ENCODE measurements at regions not wholly inside any gene's neighbourhood (a gene's known extent, or its start where the extent isn't known, plus 50 kb on each side); places are given as distances from the start of the nearest gene placed in this dataset.

DNA sequence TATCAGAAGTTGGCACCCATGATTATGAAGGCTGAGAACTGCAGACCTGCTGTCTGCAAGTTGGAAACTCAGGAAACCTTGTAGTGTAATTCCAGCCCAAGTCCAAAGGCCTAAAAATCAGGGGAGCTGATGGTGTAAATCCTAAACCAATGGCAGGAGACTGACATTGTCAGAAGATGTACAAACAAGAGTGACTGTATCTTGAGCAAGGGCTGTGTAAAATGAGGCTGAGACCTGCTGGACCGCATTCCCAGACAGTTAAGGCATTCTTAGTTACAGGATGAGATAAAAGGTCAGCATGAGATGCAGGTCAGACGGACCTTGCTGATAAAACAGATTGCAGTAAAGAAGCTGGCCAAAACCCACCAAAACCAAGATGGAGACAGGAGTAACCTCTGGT is 147.7 kb downstream of the COG6 start:
- TF ChIP-seq, protein P1, sequence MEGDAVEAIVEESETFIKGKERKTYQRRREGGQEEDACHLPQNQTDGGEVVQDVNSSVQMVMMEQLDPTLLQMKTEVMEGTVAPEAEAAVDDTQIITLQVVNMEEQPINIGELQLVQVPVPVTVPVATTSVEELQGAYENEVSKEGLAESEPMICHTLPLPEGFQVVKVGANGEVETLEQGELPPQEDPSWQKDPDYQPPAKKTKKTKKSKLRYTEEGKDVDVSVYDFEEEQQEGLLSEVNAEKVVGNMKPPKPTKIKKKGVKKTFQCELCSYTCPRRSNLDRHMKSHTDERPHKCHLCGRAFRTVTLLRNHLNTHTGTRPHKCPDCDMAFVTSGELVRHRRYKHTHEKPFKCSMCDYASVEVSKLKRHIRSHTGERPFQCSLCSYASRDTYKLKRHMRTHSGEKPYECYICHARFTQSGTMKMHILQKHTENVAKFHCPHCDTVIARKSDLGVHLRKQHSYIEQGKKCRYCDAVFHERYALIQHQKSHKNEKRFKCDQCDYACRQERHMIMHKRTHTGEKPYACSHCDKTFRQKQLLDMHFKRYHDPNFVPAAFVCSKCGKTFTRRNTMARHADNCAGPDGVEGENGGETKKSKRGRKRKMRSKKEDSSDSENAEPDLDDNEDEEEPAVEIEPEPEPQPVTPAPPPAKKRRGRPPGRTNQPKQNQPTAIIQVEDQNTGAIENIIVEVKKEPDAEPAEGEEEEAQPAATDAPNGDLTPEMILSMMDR (conservative IDR thresholded peaks at IDR 0.05): no peak
- TF ChIP-seq ZFX (IDR thresholded peaks at IDR 0.05): no peak

Measured in C4-2B (cell line).